ENCODE measurements at regions not wholly inside any gene's neighbourhood (a gene's known extent, or its start where the extent isn't known, plus 50 kb on each side); places are given as distances from the start of the nearest gene placed in this dataset.

DNA sequence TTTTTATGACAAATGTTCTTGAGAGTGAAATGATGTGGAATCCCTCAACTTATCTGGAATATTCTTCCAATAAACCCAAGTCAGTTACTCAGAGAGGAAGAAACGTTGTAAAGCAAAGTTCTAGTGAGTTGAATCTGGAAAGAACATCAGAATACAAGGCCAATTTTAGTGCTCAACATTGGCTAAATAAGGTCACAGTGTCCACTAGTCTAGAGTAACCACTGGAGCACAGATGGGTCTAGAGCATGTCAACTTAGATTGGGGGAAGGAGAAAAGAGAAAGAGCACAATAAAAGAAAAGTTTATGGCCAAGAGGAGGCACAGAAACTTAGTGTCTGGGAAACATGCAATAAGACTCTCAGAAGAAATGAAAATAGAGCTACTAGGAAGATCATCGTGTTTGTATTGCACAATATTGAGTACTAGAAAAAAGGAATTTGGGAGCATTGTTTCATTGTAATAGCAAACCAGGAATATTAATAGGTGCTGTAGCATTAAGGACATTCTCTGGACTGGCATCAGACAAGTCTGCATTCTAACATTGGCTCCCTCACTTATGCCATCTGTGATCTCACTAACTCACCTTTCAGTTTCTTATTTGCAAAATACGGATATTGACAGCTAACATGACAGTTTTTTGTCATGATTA is 1318.5 kb downstream of the PCDH9 start (continued):
- TF ChIP-seq ZNF532 (CRISPR knock-in tag; IDR thresholded peaks at IDR 0.05; ENCODE audit: borderline replicate concordance) (no peak), PRDM15 (CRISPR knock-in tag; IDR thresholded peaks at IDR 0.05) (no peak)
- TF ChIP-seq, protein P1, sequence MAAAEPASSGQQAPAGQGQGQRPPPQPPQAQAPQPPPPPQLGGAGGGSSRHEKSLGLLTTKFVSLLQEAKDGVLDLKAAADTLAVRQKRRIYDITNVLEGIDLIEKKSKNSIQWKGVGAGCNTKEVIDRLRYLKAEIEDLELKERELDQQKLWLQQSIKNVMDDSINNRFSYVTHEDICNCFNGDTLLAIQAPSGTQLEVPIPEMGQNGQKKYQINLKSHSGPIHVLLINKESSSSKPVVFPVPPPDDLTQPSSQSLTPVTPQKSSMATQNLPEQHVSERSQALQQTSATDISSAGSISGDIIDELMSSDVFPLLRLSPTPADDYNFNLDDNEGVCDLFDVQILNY (CRISPR knock-in tag; IDR thresholded peaks at IDR 0.05) = no peak

DNA sequence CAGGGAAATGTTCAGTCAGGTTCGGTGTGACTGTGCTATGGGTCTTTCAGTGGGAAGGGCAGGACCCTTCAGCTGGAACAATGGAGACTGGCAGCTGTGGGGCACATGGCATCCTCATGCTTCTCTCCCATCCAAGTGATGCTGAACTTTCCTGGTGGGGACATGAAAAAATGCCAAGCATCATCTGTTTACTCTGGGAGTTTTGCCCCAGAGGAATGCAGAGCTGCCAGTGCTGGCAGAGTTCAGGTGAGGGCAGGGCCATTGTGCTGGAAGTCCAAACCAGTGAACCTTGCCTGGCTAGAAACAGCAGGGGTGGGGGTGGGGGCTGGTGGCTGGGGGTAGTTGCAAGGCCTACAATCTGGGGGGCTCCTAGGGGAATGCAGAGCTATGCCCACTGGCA is 1320.6 kb downstream of the PCDH9 start:
- Mint-ChIP-seq H3K9me3 (peaks cover 33% of the 10 kb centered on the region), H3K4me1 (no peaks in the 10 kb centered on the region), H3K27me3 (ENCODE audit: low read depth) (no peaks in the 10 kb centered on the region), H3K4me3 (no peak overlapping the region), H3K27ac (no peak overlapping the region), H3K36me3 (no peaks in the 10 kb centered on the region; the same call in 1 of the 2 replicates)
- DNase-seq (ENCODE audit: low spot score) (no peak), ATAC-seq (no peak)
- POLR2A ChIA-PET = no interaction called here
- CTCF ChIA-PET = no interaction called here
- TF ChIP-seq TEAD1 (CRISPR knock-in tag; IDR thresholded peaks at IDR 0.05) = no peak
- TF ChIP-seq GTF2I (CRISPR knock-in tag; conservative IDR thresholded peaks at IDR 0.05) = no peak
- TF ChIP-seq ATF3 (CRISPR knock-in tag; conservative IDR thresholded peaks at IDR 0.05) = no peak
- TF ChIP-seq, protein P2, sequence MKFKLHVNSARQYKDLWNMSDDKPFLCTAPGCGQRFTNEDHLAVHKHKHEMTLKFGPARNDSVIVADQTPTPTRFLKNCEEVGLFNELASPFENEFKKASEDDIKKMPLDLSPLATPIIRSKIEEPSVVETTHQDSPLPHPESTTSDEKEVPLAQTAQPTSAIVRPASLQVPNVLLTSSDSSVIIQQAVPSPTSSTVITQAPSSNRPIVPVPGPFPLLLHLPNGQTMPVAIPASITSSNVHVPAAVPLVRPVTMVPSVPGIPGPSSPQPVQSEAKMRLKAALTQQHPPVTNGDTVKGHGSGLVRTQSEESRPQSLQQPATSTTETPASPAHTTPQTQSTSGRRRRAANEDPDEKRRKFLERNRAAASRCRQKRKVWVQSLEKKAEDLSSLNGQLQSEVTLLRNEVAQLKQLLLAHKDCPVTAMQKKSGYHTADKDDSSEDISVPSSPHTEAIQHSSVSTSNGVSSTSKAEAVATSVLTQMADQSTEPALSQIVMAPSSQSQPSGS (CRISPR knock-in tag; IDR thresholded peaks at IDR 0.05; ENCODE audit: borderline replicate concordance, low read depth) = no peak
- no peak for TF ChIP-seq JUN (CRISPR knock-in tag; IDR thresholded peaks at IDR 0.05)
- no peak for TF ChIP-seq PRRX2 (CRISPR knock-in tag; IDR thresholded peaks at IDR 0.05)
- TF ChIP-seq CREM (CRISPR knock-in tag; IDR thresholded peaks at IDR 0.05) = no peak
- no peak for TF ChIP-seq ZNF671 (CRISPR knock-in tag; IDR thresholded peaks at IDR 0.05)
- TF ChIP-seq ZNF532 (CRISPR knock-in tag; IDR thresholded peaks at IDR 0.05; ENCODE audit: borderline replicate concordance) = no peak
- TF ChIP-seq, protein P3, sequence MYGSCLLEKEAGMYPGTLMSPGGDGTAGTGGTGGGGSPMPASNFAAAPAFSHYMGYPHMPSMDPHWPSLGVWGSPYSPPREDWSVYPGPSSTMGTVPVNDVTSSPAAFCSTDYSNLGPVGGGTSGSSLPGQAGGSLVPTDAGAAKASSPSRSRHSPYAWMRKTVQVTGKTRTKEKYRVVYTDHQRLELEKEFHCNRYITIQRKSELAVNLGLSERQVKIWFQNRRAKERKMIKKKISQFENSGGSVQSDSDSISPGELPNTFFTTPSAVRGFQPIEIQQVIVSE (CRISPR knock-in tag; IDR thresholded peaks at IDR 0.05; ENCODE audit: borderline replicate concordance) = no peak
- TF ChIP-seq MLX (CRISPR knock-in tag; IDR thresholded peaks at IDR 0.05) = no peak
- no peak for TF ChIP-seq NR2C2 (CRISPR knock-in tag; IDR thresholded peaks at IDR 0.05)
- TF ChIP-seq ZBTB43 (CRISPR knock-in tag; IDR thresholded peaks at IDR 0.05) = no peak
- no peak for TF ChIP-seq HMGA2 (CRISPR knock-in tag; IDR thresholded peaks at IDR 0.05)
- no peak for TF ChIP-seq ESRRA (CRISPR knock-in tag; IDR thresholded peaks at IDR 0.05; ENCODE audit: borderline replicate concordance)
